ENCODE measurements at regions not wholly inside any gene's neighbourhood (a gene's known extent, or its start where the extent isn't known, plus 50 kb on each side); places are given as distances from the start of the nearest gene placed in this dataset.
"Not testable (repeated sequence)": the region's sequence is repeated elsewhere in the genome, so short reads cannot be mapped to it uniquely, and the experiment has no call there.

GRCh38 chr3:83251490-83251889 is 1490.0 kb upstream of the GBE1 start:
- Mint-ChIP-seq H3K36me3 (ENCODE audit: low read depth) (no peaks in the 10 kb centered on the region), H3K9me3 (peaks cover 13% of the 10 kb centered on the region), H3K27ac (no peak overlapping the region), H3K4me3 (no peak overlapping the region), H3K27me3 (no peaks in the 10 kb centered on the region), H3K4me1 (no peaks in the 10 kb centered on the region)
- ChIA-PET POLR2A (no interaction called here), CTCF (no interaction called here)
- DNase-seq: no peak

GRCh38 chr3:83250613-83251012 is 1489.2 kb upstream of the GBE1 start:
- no peaks in the 10 kb centered on the region for H3K4me1 Mint-ChIP-seq
- no peaks in the 10 kb centered on the region for H3K36me3 Mint-ChIP-seq (ENCODE audit: low read depth)
- H3K27ac Mint-ChIP-seq: no peak overlapping the region
- ChIA-PET POLR2A (no interaction called here), CTCF (no interaction called here)
- H3K27me3 Mint-ChIP-seq: no peaks in the 10 kb centered on the region
- peaks cover 18% of the 10 kb centered on the region for H3K9me3 Mint-ChIP-seq
- H3K4me3 Mint-ChIP-seq: no peak overlapping the region
- no peak for DNase-seq

- Mint-ChIP-seq H3K9me3 (peaks cover 30% of the 10 kb centered on the region), H3K36me3 (ENCODE audit: low read depth) (no peaks in the 10 kb centered on the region), H3K27me3 (no peaks in the 10 kb centered on the region), H3K27ac (no peak overlapping the region), H3K4me1 (no peaks in the 10 kb centered on the region), H3K4me3 (no peak overlapping the region)
- ChIA-PET POLR2A (no interaction called here), CTCF (no interaction called here)
- DNase-seq: no peak
Measured at GRCh38 chr3:83248454-83248853, 1487.0 kb upstream of the GBE1 start.

- CTCF ChIA-PET: no interaction called here
- Mint-ChIP-seq H3K4me3 (no peak overlapping the region), H3K27ac (no peak overlapping the region), H3K36me3 (ENCODE audit: low read depth) (no peaks in the 10 kb centered on the region), H3K4me1 (no peaks in the 10 kb centered on the region), H3K27me3 (no peaks in the 10 kb centered on the region), H3K9me3 (peaks cover 1% of the 10 kb centered on the region)
- no peak for DNase-seq
- POLR2A ChIA-PET: no interaction called here
Measured at GRCh38 chr3:83235180-83235814, 1473.9 kb upstream of the GBE1 start.

GRCh38 chr3:83233715-83234114 is 1472.3 kb upstream of the GBE1 start:
- Mint-ChIP-seq H3K4me1 (no peaks in the 10 kb centered on the region), H3K9me3 (no peaks in the 10 kb centered on the region), H3K36me3 (ENCODE audit: low read depth) (no peaks in the 10 kb centered on the region), H3K4me3 (no peak overlapping the region), H3K27me3 (no peaks in the 10 kb centered on the region), H3K27ac (no peak overlapping the region)
- ChIA-PET CTCF (no interaction called here), POLR2A (no interaction called here)
- DNase-seq: no peak

GRCh38 chr3:83230841-83231240 is 1469.4 kb upstream of the GBE1 start:
- H3K4me3 Mint-ChIP-seq: no peak overlapping the region
- no peaks in the 10 kb centered on the region for H3K27me3 Mint-ChIP-seq
- H3K9me3 Mint-ChIP-seq: no peaks in the 10 kb centered on the region
- no peak for DNase-seq
- no peaks in the 10 kb centered on the region for H3K36me3 Mint-ChIP-seq (ENCODE audit: low read depth)
- no peaks in the 10 kb centered on the region for H3K4me1 Mint-ChIP-seq
- H3K27ac Mint-ChIP-seq: no peak overlapping the region
- POLR2A ChIA-PET: no interaction called here
- CTCF ChIA-PET: no interaction called here

GRCh38 chr3:83230376-83230775 is 1468.9 kb upstream of the GBE1 start:
- H3K27ac Mint-ChIP-seq: no peak overlapping the region
- DNase-seq: no peak
- no peaks in the 10 kb centered on the region for H3K27me3 Mint-ChIP-seq
- H3K9me3 Mint-ChIP-seq: no peaks in the 10 kb centered on the region
- H3K4me3 Mint-ChIP-seq: no peak overlapping the region
- H3K4me1 Mint-ChIP-seq: no peaks in the 10 kb centered on the region
- CTCF ChIA-PET: no interaction called here
- H3K36me3 Mint-ChIP-seq (ENCODE audit: low read depth): no peaks in the 10 kb centered on the region
- POLR2A ChIA-PET: no interaction called here

GRCh38 chr3:83226751-83227150 is 1465.3 kb upstream of the GBE1 start:
- Mint-ChIP-seq H3K9me3 (no peaks in the 10 kb centered on the region), H3K4me1 (no peaks in the 10 kb centered on the region), H3K27ac (no peak overlapping the region), H3K4me3 (no peak overlapping the region), H3K27me3 (no peaks in the 10 kb centered on the region), H3K36me3 (ENCODE audit: low read depth) (no peaks in the 10 kb centered on the region)
- CTCF ChIA-PET: no interaction called here
- POLR2A ChIA-PET: no interaction called here
- no peak for DNase-seq

- Mint-ChIP-seq H3K9me3 (no peaks in the 10 kb centered on the region), H3K27me3 (no peaks in the 10 kb centered on the region), H3K4me1 (no peaks in the 10 kb centered on the region), H3K36me3 (ENCODE audit: low read depth) (no peaks in the 10 kb centered on the region), H3K4me3 (no peak overlapping the region), H3K27ac (no peak overlapping the region)
- CTCF ChIA-PET: no interaction called here
- DNase-seq: no peak
- POLR2A ChIA-PET: no interaction called here
Measured at GRCh38 chr3:83224101-83224868, 1462.8 kb upstream of the GBE1 start.

- POLR2A ChIA-PET: no interaction called here
- CTCF ChIA-PET: no interaction called here
- H3K36me3 Mint-ChIP-seq (ENCODE audit: low read depth): no peaks in the 10 kb centered on the region
Measured at GRCh38 chr3:83218383-83219200, 1457.1 kb upstream of the GBE1 start.

GRCh38 chr3:83217595-83218118 is 1456.2 kb upstream of the GBE1 start:
- H3K4me3 Mint-ChIP-seq; H3K4me1 Mint-ChIP-seq; POLR2A ChIA-PET; H3K27ac Mint-ChIP-seq; H3K27me3 Mint-ChIP-seq; DNase-seq; H3K36me3 Mint-ChIP-seq (ENCODE audit: low read depth); CTCF ChIA-PET: not testable (repeated sequence)
- H3K9me3 Mint-ChIP-seq: peaks cover 11% of the 10 kb centered on the region

More at GRCh38 chr3:83218383-83219200, 1457.1 kb upstream of the GBE1 start:
- Mint-ChIP-seq H3K4me3 (no peak overlapping the region), H3K27me3 (no peaks in the 10 kb centered on the region), H3K9me3 (peaks cover 11% of the 10 kb centered on the region), H3K27ac (no peak overlapping the region), H3K4me1 (no peaks in the 10 kb centered on the region)
- no peak for DNase-seq

- ChIA-PET POLR2A (no interaction called here), CTCF (no interaction called here)
- no peaks in the 10 kb centered on the region for H3K4me1 Mint-ChIP-seq
- H3K9me3 Mint-ChIP-seq: peaks cover 11% of the 10 kb centered on the region
- H3K4me3 Mint-ChIP-seq: no peak overlapping the region
- H3K36me3 Mint-ChIP-seq (ENCODE audit: low read depth): no peaks in the 10 kb centered on the region
- H3K27me3 Mint-ChIP-seq: no peaks in the 10 kb centered on the region
- no peak overlapping the region for H3K27ac Mint-ChIP-seq
- no peak for DNase-seq
Measured at GRCh38 chr3:83216919-83217594, 1455.6 kb upstream of the GBE1 start.

- CTCF ChIA-PET: no interaction called here
- Mint-ChIP-seq H3K4me3 (no peak overlapping the region), H3K4me1 (no peaks in the 10 kb centered on the region), H3K9me3 (peaks cover 12% of the 10 kb centered on the region), H3K27ac (no peak overlapping the region), H3K36me3 (ENCODE audit: low read depth) (no peaks in the 10 kb centered on the region), H3K27me3 (no peaks in the 10 kb centered on the region)
- DNase-seq: no peak
- POLR2A ChIA-PET: no interaction called here
Measured at GRCh38 chr3:83195243-83195642, 1433.8 kb upstream of the GBE1 start.
